ENCODE measurements at regions not wholly inside any gene's neighbourhood (a gene's known extent, or its start where the extent isn't known, plus 50 kb on each side); places are given as distances from the start of the nearest gene placed in this dataset.

- Histone ChIP-seq H3K27ac (ENCODE audit: low read depth, low read length) (no peak overlapping the region), H3K9me3 (ENCODE audit: control insufficient read depth, insufficient read depth, low read depth, low read length) (no peaks in the 10 kb centered on the region), H3K4me3 (ENCODE audit: low read depth, low read length) (no peak overlapping the region), H3K36me3 (ENCODE audit: control insufficient read depth, insufficient read depth, low read length) (no peaks in the 10 kb centered on the region), H3K4me1 (ENCODE audit: control insufficient read depth, insufficient read depth, low read length) (no peaks in the 10 kb centered on the region), H3K27me3 (ENCODE audit: control insufficient read depth, insufficient read depth, low read length) (no peaks in the 10 kb centered on the region), H3K9ac (ENCODE audit: low read length) (no peak overlapping the region)
These were observed 124.9 kb upstream of the KCNJ16 start for GRCh38 chr17:69949973-69950695.

GRCh38 chr17:69950701-69951418, 124.2 kb upstream of the KCNJ16 start:
- H3K36me3 ChIP-seq (ENCODE audit: control insufficient read depth, insufficient read depth, low read length), result no peaks in the 10 kb centered on the region
- H3K9me3 ChIP-seq (ENCODE audit: control insufficient read depth, insufficient read depth, low read depth, low read length), result no peaks in the 10 kb centered on the region
- H3K4me1 ChIP-seq (ENCODE audit: control insufficient read depth, insufficient read depth, low read length), result no peaks in the 10 kb centered on the region
- no peak overlapping the region for H3K9ac ChIP-seq (ENCODE audit: low read length)
- no peak overlapping the region for H3K4me3 ChIP-seq (ENCODE audit: low read depth, low read length)
- no peaks in the 10 kb centered on the region for H3K27me3 ChIP-seq (ENCODE audit: control insufficient read depth, insufficient read depth, low read length)
- H3K27ac ChIP-seq (ENCODE audit: low read depth, low read length), result no peak overlapping the region

GRCh38 chr17:69954241-69954925, 120.6 kb upstream of the KCNJ16 start:
- no peaks in the 10 kb centered on the region for H3K36me3 ChIP-seq (ENCODE audit: control insufficient read depth, insufficient read depth, low read length)

GRCh38 chr17:69958063-69958462, 117.0 kb upstream of the KCNJ16 start:
- H3K9ac ChIP-seq (ENCODE audit: low read length), result no peak overlapping the region
- no peaks in the 10 kb centered on the region for H3K9me3 ChIP-seq (ENCODE audit: control insufficient read depth, insufficient read depth, low read depth, low read length)
- H3K27ac ChIP-seq (ENCODE audit: low read depth, low read length), result no peak overlapping the region
- no peak overlapping the region for H3K4me3 ChIP-seq (ENCODE audit: low read depth, low read length)
- peaks cover 9% of the 10 kb centered on the region; the same call in 1 of the 2 replicates for H3K4me1 ChIP-seq (ENCODE audit: control insufficient read depth, insufficient read depth, low read length)
- H3K27me3 ChIP-seq (ENCODE audit: control insufficient read depth, insufficient read depth, low read length), result no peaks in the 10 kb centered on the region
- no peaks in the 10 kb centered on the region for H3K36me3 ChIP-seq (ENCODE audit: control insufficient read depth, insufficient read depth, low read length)

More at GRCh38 chr17:69954241-69954925, 120.6 kb upstream of the KCNJ16 start:
- H3K27ac ChIP-seq (ENCODE audit: low read depth, low read length), result no peak overlapping the region
- H3K9ac ChIP-seq (ENCODE audit: low read length), result no peak overlapping the region
- H3K4me1 ChIP-seq (ENCODE audit: control insufficient read depth, insufficient read depth, low read length), result no peaks in the 10 kb centered on the region
- no peaks in the 10 kb centered on the region for H3K9me3 ChIP-seq (ENCODE audit: control insufficient read depth, insufficient read depth, low read depth, low read length)
- no peaks in the 10 kb centered on the region for H3K27me3 ChIP-seq (ENCODE audit: control insufficient read depth, insufficient read depth, low read length)
- H3K4me3 ChIP-seq (ENCODE audit: low read depth, low read length), result no peak overlapping the region

GRCh38 chr17:69959283-69959682, 115.7 kb upstream of the KCNJ16 start:
- H3K9me3 ChIP-seq (ENCODE audit: control insufficient read depth, insufficient read depth, low read depth, low read length), result no peaks in the 10 kb centered on the region
- H3K27me3 ChIP-seq (ENCODE audit: control insufficient read depth, insufficient read depth, low read length), result no peaks in the 10 kb centered on the region
- peaks cover 9% of the 10 kb centered on the region; the same call in 1 of the 2 replicates for H3K4me1 ChIP-seq (ENCODE audit: control insufficient read depth, insufficient read depth, low read length)
- H3K9ac ChIP-seq (ENCODE audit: low read length), result no peak overlapping the region
- H3K27ac ChIP-seq (ENCODE audit: low read depth, low read length), result no peak overlapping the region
- H3K4me3 ChIP-seq (ENCODE audit: low read depth, low read length), result no peak overlapping the region
- H3K36me3 ChIP-seq (ENCODE audit: control insufficient read depth, insufficient read depth, low read length), result no peaks in the 10 kb centered on the region

GRCh38 chr17:69960755-69961154, 114.3 kb upstream of the KCNJ16 start:
- Histone ChIP-seq H3K36me3 (ENCODE audit: control insufficient read depth, insufficient read depth, low read length) (no peaks in the 10 kb centered on the region), H3K4me1 (ENCODE audit: control insufficient read depth, insufficient read depth, low read length) (peaks cover 9% of the 10 kb centered on the region; the same call in 1 of the 2 replicates), H3K27ac (ENCODE audit: low read depth, low read length) (no peak overlapping the region), H3K27me3 (ENCODE audit: control insufficient read depth, insufficient read depth, low read length) (no peaks in the 10 kb centered on the region), H3K4me3 (ENCODE audit: low read depth, low read length) (no peak overlapping the region), H3K9me3 (ENCODE audit: control insufficient read depth, insufficient read depth, low read depth, low read length) (no peaks in the 10 kb centered on the region), H3K9ac (ENCODE audit: low read length) (no peak overlapping the region)

- peaks cover 9% of the 10 kb centered on the region; the same call in 1 of the 2 replicates for H3K4me1 ChIP-seq (ENCODE audit: control insufficient read depth, insufficient read depth, low read length)
These were observed 113.4 kb upstream of the KCNJ16 start for GRCh38 chr17:69961501-69962145.

GRCh38 chr17:69962436-69962995, 112.5 kb upstream of the KCNJ16 start:
- no peak overlapping the region for H3K4me3 ChIP-seq (ENCODE audit: low read depth, low read length)
- H3K27me3 ChIP-seq (ENCODE audit: control insufficient read depth, insufficient read depth, low read length), result no peaks in the 10 kb centered on the region
- no peak overlapping the region for H3K9ac ChIP-seq (ENCODE audit: low read length)
- H3K4me1 ChIP-seq (ENCODE audit: control insufficient read depth, insufficient read depth, low read length), result peaks cover 9% of the 10 kb centered on the region; the same call in 1 of the 2 replicates
- H3K27ac ChIP-seq (ENCODE audit: low read depth, low read length), result no peak overlapping the region
- no peaks in the 10 kb centered on the region for H3K9me3 ChIP-seq (ENCODE audit: control insufficient read depth, insufficient read depth, low read depth, low read length)
- no peaks in the 10 kb centered on the region for H3K36me3 ChIP-seq (ENCODE audit: control insufficient read depth, insufficient read depth, low read length)

More at GRCh38 chr17:69961501-69962145, 113.4 kb upstream of the KCNJ16 start:
- Histone ChIP-seq H3K9ac (ENCODE audit: low read length) (no peak overlapping the region), H3K27me3 (ENCODE audit: control insufficient read depth, insufficient read depth, low read length) (no peaks in the 10 kb centered on the region), H3K27ac (ENCODE audit: low read depth, low read length) (no peak overlapping the region), H3K36me3 (ENCODE audit: control insufficient read depth, insufficient read depth, low read length) (no peaks in the 10 kb centered on the region), H3K4me3 (ENCODE audit: low read depth, low read length) (no peak overlapping the region), H3K9me3 (ENCODE audit: control insufficient read depth, insufficient read depth, low read depth, low read length) (no peaks in the 10 kb centered on the region)

- Histone ChIP-seq H3K4me3 (ENCODE audit: low read depth, low read length) (no peak overlapping the region), H3K4me1 (ENCODE audit: control insufficient read depth, insufficient read depth, low read length) (no peaks in the 10 kb centered on the region), H3K27ac (ENCODE audit: low read depth, low read length) (no peak overlapping the region), H3K27me3 (ENCODE audit: control insufficient read depth, insufficient read depth, low read length) (no peaks in the 10 kb centered on the region), H3K9ac (ENCODE audit: low read length) (no peak overlapping the region), H3K36me3 (ENCODE audit: control insufficient read depth, insufficient read depth, low read length) (no peaks in the 10 kb centered on the region), H3K9me3 (ENCODE audit: control insufficient read depth, insufficient read depth, low read depth, low read length) (no peaks in the 10 kb centered on the region)
These were observed 107.1 kb upstream of the KCNJ16 start for GRCh38 chr17:69967910-69968411.

GRCh38 chr17:69969897-69970296, 105.1 kb upstream of the KCNJ16 start:
- Histone ChIP-seq H3K9ac (ENCODE audit: low read length) (no peak overlapping the region), H3K4me1 (ENCODE audit: control insufficient read depth, insufficient read depth, low read length) (no peaks in the 10 kb centered on the region), H3K36me3 (ENCODE audit: control insufficient read depth, insufficient read depth, low read length) (no peaks in the 10 kb centered on the region), H3K27me3 (ENCODE audit: control insufficient read depth, insufficient read depth, low read length) (no peaks in the 10 kb centered on the region), H3K9me3 (ENCODE audit: control insufficient read depth, insufficient read depth, low read depth, low read length) (peaks cover 13% of the 10 kb centered on the region), H3K4me3 (ENCODE audit: low read depth, low read length) (no peak overlapping the region), H3K27ac (ENCODE audit: low read depth, low read length) (no peak overlapping the region)
